ENCODE measurements at regions not wholly inside any gene's neighbourhood (a gene's known extent, or its start where the extent isn't known, plus 50 kb on each side); places are given as distances from the start of the nearest gene placed in this dataset.

DNA sequence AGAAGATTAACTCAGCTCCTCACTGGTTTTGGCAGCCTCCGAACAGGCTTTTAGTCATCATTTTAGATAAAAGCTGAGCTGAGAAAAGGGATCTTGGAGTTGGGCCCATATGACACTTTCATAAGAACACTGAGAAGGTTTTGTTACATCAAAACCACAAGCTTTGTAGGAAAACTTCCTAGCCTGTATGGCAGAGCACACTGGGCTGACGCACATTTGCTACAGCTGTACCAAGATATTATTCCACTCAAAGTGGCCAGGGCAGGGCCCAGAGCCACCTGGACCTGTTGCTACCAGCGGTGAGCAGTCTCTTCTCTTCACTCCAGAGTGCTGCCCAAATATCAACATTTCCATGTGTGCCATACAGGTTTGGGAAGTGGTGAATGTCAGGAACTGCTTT lies 160.5 kb upstream of the CCDC54 start:
- Histone ChIP-seq H2AFZ (no peak overlapping the region), H3K9ac (no peak overlapping the region), H3K79me2 (peaks cover 5% of the 10 kb centered on the region), H3K27ac (no peak overlapping the region), H3K4me3 (ENCODE audit: low read depth, low read length) (no peak overlapping the region), H3K4me1 (no peaks in the 10 kb centered on the region), H3K4me2 (ENCODE audit: low read length) (no peak overlapping the region), H3K27me3 (ENCODE audit: control insufficient read depth, insufficient read depth, low read length) (no peaks in the 10 kb centered on the region), H3K36me3 (ENCODE audit: control insufficient read depth, insufficient read depth, low read length) (no peaks in the 10 kb centered on the region), H3K9me3 (ENCODE audit: control insufficient read depth, low read length) (no peaks in the 10 kb centered on the region)
- TF ChIP-seq, protein P1, sequence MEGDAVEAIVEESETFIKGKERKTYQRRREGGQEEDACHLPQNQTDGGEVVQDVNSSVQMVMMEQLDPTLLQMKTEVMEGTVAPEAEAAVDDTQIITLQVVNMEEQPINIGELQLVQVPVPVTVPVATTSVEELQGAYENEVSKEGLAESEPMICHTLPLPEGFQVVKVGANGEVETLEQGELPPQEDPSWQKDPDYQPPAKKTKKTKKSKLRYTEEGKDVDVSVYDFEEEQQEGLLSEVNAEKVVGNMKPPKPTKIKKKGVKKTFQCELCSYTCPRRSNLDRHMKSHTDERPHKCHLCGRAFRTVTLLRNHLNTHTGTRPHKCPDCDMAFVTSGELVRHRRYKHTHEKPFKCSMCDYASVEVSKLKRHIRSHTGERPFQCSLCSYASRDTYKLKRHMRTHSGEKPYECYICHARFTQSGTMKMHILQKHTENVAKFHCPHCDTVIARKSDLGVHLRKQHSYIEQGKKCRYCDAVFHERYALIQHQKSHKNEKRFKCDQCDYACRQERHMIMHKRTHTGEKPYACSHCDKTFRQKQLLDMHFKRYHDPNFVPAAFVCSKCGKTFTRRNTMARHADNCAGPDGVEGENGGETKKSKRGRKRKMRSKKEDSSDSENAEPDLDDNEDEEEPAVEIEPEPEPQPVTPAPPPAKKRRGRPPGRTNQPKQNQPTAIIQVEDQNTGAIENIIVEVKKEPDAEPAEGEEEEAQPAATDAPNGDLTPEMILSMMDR (IDR thresholded peaks at IDR 0.05): no peak

DNA sequence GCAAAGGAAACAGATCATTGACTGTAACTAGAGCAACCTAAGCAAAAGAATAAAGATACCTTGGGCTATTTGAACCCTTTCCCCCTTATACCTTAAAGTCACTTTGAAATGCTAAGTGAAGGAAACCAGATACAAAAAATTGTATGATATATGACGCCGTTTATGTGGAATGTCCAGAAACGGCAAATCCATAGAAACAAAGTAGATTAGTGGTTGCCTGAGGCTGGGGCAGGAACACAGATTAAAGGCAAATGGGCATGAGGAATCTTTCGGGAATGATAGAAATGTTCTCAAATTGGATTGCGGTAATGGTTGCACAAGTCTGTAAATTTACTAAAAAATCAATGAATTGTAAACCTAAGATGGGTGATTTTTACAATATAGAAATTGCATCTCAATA lies 160.1 kb upstream of the CCDC54 start:
- Histone ChIP-seq H3K79me2 (peaks cover 5% of the 10 kb centered on the region), H3K4me2 (ENCODE audit: low read length) (no peak overlapping the region), H3K4me1 (no peaks in the 10 kb centered on the region), H3K27me3 (ENCODE audit: control insufficient read depth, insufficient read depth, low read length) (no peaks in the 10 kb centered on the region), H3K36me3 (ENCODE audit: control insufficient read depth, insufficient read depth, low read length) (no peaks in the 10 kb centered on the region), H3K27ac (no peak overlapping the region), H2AFZ (no peak overlapping the region), H3K9ac (no peak overlapping the region), H3K9me3 (ENCODE audit: control insufficient read depth, low read length) (no peaks in the 10 kb centered on the region), H3K4me3 (ENCODE audit: low read depth, low read length) (no peak overlapping the region)
- TF ChIP-seq, protein P1 (IDR thresholded peaks at IDR 0.05): no peak

DNA sequence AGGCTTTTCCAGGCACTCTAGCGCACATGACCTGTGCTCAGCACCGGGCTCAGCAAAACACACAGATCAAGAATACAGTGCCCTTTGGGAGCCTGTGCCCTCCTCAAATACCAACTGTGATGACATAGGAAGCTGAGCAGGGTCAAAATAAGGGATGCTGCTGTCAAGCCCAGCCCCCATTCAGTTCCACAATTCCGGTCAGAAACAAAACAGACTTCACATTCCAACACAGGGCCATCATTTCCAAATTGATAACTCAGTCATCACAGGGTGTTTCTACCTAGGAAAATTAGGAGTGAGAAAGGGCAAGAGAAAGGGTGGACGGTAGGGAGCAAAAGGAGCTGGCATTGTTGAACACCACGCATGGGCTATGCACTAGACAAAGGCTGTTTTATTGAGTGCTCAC lies 158.4 kb upstream of the CCDC54 start:
- H3K9ac ChIP-seq: no peak overlapping the region
- H3K27me3 ChIP-seq (ENCODE audit: control insufficient read depth, insufficient read depth, low read length): no peaks in the 10 kb centered on the region
- TF ChIP-seq, protein P1 (IDR thresholded peaks at IDR 0.05): no peak

DNA sequence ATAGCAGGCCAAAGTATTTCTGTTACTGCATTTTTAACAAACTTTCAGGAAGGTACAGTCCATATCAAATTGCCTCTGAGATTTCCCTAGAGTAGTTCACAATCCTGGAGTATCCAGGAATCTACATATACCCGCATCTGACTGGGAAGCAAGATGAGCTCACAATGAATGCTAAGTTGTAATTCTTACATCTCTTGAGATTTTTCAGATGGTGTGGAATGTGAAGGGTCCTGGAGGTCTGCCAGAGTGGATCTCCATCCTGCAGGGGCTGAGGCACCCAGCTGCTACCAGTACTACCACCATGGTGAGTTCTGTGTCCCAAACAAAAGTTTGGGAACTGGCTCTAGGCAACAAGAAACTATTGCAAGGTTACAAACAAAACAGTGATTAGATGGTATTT lies 156.7 kb upstream of the CCDC54 start:
- H3K4me2 ChIP-seq (ENCODE audit: low read length): no peak overlapping the region
- no peaks in the 10 kb centered on the region for H3K36me3 ChIP-seq (ENCODE audit: control insufficient read depth, insufficient read depth, low read length)
- peaks cover 7% of the 10 kb centered on the region for H3K79me2 ChIP-seq
- H3K27ac ChIP-seq: no peak overlapping the region
- H3K9ac ChIP-seq: no peak overlapping the region
- H3K4me1 ChIP-seq: no peaks in the 10 kb centered on the region
- no peaks in the 10 kb centered on the region for H3K9me3 ChIP-seq (ENCODE audit: control insufficient read depth, low read length)
- H2AFZ ChIP-seq: no peak overlapping the region
- H3K4me3 ChIP-seq (ENCODE audit: low read depth, low read length): no peak overlapping the region
- no peaks in the 10 kb centered on the region for H3K27me3 ChIP-seq (ENCODE audit: control insufficient read depth, insufficient read depth, low read length)
- TF ChIP-seq, protein P1 (IDR thresholded peaks at IDR 0.05): no peak

More for the DNA sequence above, 158.4 kb upstream of the CCDC54 start:
- H3K4me3 ChIP-seq (ENCODE audit: low read depth, low read length): no peak overlapping the region
- no peak overlapping the region for H3K4me2 ChIP-seq (ENCODE audit: low read length)
- H3K4me1 ChIP-seq: no peaks in the 10 kb centered on the region
- H3K9me3 ChIP-seq (ENCODE audit: control insufficient read depth, low read length): no peaks in the 10 kb centered on the region
- H2AFZ ChIP-seq: no peak overlapping the region
- no peak overlapping the region for H3K27ac ChIP-seq
- H3K79me2 ChIP-seq: peaks cover 5% of the 10 kb centered on the region
- H3K36me3 ChIP-seq (ENCODE audit: control insufficient read depth, insufficient read depth, low read length): no peaks in the 10 kb centered on the region

DNA sequence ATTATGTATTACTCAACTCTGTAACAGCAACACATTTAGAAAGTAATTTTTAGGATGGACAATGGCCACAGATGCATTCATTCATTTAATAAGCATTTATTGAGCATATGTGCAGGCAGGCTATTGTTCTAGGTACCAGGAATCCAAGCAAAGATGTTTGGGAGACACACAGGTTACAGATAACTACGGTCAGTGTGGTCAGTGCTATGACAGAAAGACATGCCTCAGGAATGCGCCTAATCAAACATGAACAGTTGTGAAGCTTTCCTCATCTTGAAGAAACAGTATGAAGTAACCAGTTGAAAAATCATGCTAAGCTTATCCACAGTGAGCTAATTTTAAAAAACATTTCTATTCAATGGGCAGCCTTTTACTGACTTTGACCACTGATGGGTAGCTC lies 155.4 kb upstream of the CCDC54 start:
- no peaks in the 10 kb centered on the region for H3K27me3 ChIP-seq (ENCODE audit: control insufficient read depth, insufficient read depth, low read length)
- H3K4me2 ChIP-seq (ENCODE audit: low read length): no peak overlapping the region
- H3K4me1 ChIP-seq: no peaks in the 10 kb centered on the region
- no peaks in the 10 kb centered on the region for H3K36me3 ChIP-seq (ENCODE audit: control insufficient read depth, insufficient read depth, low read length)
- no peak overlapping the region for H3K27ac ChIP-seq
- TF ChIP-seq, protein P1 (IDR thresholded peaks at IDR 0.05): no peak
- H3K9ac ChIP-seq: no peak overlapping the region
- H2AFZ ChIP-seq: no peak overlapping the region
- peaks cover 8% of the 10 kb centered on the region for H3K79me2 ChIP-seq
- no peaks in the 10 kb centered on the region for H3K9me3 ChIP-seq (ENCODE audit: control insufficient read depth, low read length)
- no peak overlapping the region for H3K4me3 ChIP-seq (ENCODE audit: low read depth, low read length)

Data from parathyroid adenoma (tissue), 2 donors.